PFSK-1 (cell line): ENCODE measurements at regions not wholly inside any gene's neighbourhood (a gene's known extent, or its start where the extent isn't known, plus 50 kb on each side); places are given as distances from the start of the nearest gene placed in this dataset.

Experiments
- FOXP2 ChIP-seq: optimal IDR thresholded peaks from 2 replicates; pipeline ENCODE3; 2011; ENCODE audit warnings: borderline replicate concordance, control low read depth, inconsistent platforms; ENCODE audit not compliant: insufficient read depth; ENCODE audit errors: extremely low read length, extremely low read depth
- POLR2AphosphoS5 ChIP-seq: IDR thresholded peaks from 2 replicates; pipeline ENCODE4 v1.6.1; 2012; ENCODE audit warnings: low read depth, mild to moderate bottlenecking, control low read depth, low read length, moderate library complexity
- REST ChIP-seq, 2 experiments: IDR thresholded peaks; 2 replicates each; pipeline versions ENCODE4 v1.6.1 to v1.8.0; 2011 to 2012; ENCODE audit warnings: low read depth in 2 of 2, low read length in 2 of 2, control low read depth in 1 of 2, inconsistent platforms in 1 of 2, mild to moderate bottlenecking in 1 of 2, moderate library complexity in 1 of 2; ENCODE audit not compliant: insufficient read depth in 1 of 2
- SIN3A ChIP-seq: IDR thresholded peaks from 2 replicates; pipeline ENCODE4 v1.6.1; 2012; ENCODE audit warnings: mild to moderate bottlenecking, low read length, moderate library complexity, borderline replicate concordance; ENCODE audit not compliant: insufficient read depth
- TAF1 ChIP-seq: IDR thresholded peaks from 2 replicates; pipeline ENCODE4 v1.6.1; 2012; ENCODE audit warnings: low read length, control low read depth, borderline replicate concordance; ENCODE audit not compliant: insufficient read depth

GRCh38 chr2:129467012-129467779, 512.3 kb upstream of the RAB6C start:
- TF ChIP-seq REST (IDR thresholded peaks at IDR 0.05; ENCODE audit: insufficient read depth in 1 of 2, low read depth in 2 of 2, low read length in 2 of 2) (no peak), SIN3A (no peak), FOXP2 (no peak), POLR2AphosphoS5 (no peak), TAF1 (no peak)
